COLO829 (cell line): ENCODE measurements at regions not wholly inside any gene's neighbourhood (a gene's known extent, or its start where the extent isn't known, plus 50 kb on each side); places are given as distances from the start of the nearest gene placed in this dataset.

Experiments
- DNase-seq: peaks from one replicate; pipeline ENCODE4 v3.0.0; 2012; ENCODE audit warnings: low spot score

DNA sequence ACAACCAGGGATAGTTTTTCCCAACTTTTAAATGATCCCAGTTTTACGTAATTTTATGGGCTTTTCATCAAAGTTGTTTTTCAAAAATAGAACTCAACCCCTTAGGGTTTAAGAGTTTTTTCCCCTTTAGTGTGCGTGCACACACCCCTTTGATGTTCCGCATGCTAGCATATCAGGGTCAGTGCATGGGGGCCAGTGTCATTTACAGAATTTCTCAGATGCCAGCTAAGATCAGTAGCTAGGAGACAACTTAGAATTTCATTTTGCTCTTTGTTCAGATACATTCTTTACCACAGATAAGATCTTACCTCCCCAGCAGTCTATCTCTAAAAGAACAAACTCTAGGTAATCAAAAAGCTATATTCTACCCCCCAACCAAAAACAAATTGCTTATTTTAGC, 238.5 kb upstream of the SASH1 start:
- DNase-seq: no peak

DNA sequence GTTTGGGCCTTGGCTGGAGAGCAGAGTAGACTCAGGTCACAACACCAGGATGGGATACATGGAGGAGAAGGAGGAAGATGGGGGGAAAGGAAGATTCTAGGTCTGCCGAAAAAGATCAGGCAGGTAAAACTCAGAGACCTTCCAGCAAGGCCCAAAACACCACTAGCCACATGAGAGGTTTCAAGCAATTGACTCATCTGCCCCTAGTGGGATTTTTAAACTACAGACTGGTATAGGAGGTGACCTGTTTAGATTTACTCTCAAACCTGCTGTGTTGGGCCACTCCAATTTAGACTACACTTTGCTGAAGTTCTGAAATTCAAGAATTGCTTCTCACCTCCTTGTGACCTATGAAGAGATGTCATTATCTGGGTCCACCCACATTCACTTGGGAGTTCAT, 236.9 kb upstream of the SASH1 start:
- no peak for DNase-seq

DNA sequence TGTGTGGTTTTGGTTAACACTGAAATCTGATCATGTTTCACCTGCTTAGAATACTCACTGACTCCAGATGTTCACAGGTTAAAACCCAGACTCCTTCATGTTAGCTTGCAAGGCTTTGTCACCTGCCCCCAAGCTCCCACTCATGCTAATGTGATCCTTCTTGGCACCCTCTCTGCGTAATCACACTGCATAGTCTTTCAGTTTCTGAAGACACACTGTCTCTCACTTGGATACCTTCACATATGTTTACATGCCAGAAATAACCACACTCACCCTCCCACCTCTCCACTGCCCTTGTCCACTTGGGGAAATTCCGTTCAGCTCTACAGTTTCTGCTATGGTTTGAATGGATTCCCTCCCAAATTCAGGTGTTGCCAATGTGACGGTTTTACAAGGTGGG, 234.7 kb upstream of the SASH1 start:
- DNase-seq: no peak

DNA sequence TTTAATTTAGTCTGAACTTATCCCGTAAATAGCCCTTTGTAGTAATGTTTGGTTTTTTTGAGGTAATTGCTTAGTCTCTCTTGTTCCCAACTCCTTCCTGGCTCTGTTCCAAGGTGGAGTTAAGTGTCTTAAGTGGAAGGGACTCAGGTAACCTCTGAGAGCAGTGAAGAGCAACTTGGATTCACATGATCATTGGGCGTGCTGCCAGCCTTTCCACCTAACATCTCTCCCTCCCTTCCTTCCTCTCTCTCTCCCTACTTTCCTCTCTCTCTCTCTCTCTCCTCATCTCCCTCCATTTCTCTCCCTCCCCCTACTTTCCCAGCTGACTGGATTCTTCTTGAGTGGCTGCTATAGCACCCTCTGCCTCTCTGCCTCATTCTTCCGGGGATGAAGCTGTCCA, 232.9 kb upstream of the SASH1 start:
- DNase-seq: no peak

DNA sequence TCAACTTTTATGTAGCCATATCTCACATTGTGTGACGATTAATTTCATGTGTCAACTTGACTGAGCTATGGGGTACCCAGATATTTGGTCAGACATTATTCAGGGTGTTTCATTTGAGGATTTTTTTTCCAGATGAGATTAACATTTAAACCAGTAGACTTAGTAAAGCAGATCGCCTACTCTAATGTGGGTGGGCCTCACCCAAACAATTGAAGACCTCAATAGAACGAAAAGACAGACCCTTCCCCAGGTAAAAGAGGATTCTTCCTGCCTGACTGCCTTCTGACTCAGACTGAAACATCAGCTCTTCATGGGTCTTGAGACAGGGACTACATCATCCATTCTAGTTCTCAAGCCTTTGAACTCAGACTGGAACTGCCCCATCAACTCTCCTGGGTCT, 231.7 kb upstream of the SASH1 start:
- no peak for DNase-seq

DNA sequence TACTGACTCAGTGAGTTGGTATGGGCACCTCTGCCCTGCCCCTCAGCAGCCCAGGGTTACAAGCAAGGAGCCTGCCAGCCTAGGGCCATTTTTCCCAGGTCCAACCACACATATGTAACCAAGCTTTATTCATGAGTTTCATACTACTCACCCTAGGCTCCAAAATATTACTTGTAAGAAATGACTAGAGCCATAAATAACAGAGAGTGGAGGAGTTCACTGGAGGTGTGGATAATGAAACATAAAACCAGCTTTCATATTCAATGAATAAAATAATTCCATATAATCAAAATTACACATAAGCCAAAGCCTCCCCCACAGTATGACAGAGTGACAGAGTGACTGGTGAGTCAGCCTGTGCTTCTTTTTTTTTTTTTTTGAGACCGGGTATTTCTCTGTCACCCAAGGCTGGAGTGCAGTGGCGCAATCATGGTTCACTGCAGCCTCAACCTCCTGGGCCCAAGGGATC, 229.8 kb upstream of the SASH1 start:
- no peak for DNase-seq

DNA sequence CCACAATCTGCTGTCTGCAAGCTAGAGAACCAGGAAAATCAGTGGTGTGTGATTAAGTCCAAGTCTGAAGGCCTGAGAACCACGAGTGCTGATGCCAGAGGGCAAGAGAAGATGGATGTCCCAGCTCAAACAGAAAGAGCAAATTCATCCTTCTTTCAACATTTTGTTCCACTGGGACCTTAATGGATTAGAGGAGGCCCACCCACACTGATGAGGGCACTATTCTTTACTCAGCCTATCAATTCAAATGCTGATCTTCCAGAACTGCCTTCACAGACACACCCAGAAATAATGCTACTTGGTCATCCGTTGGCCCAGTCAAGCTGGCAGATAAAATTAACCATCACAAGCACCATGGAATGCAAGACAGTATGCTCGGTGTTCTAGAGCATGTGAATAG, 226.6 kb upstream of the SASH1 start:
- no peak for DNase-seq

DNA sequence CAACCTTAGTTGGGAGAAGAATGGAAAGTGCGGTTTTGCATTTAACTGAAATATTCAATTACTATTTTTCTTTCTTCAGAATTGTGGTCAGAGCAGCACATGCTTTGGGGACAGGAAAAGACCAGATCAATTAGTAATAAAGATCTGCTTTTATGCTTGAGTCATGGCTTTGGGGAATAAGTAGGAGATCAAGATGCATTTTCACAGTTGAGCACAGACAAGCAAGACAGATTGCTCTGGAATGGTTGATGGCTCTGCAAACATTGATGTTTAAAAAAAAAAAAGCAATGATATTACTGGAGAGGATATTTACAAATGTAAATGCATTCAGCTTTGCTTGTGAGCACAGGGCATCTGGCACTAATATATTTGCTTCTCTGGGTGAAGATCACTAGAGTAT, 224.4 kb upstream of the SASH1 start:
- DNase-seq: no peak

DNA sequence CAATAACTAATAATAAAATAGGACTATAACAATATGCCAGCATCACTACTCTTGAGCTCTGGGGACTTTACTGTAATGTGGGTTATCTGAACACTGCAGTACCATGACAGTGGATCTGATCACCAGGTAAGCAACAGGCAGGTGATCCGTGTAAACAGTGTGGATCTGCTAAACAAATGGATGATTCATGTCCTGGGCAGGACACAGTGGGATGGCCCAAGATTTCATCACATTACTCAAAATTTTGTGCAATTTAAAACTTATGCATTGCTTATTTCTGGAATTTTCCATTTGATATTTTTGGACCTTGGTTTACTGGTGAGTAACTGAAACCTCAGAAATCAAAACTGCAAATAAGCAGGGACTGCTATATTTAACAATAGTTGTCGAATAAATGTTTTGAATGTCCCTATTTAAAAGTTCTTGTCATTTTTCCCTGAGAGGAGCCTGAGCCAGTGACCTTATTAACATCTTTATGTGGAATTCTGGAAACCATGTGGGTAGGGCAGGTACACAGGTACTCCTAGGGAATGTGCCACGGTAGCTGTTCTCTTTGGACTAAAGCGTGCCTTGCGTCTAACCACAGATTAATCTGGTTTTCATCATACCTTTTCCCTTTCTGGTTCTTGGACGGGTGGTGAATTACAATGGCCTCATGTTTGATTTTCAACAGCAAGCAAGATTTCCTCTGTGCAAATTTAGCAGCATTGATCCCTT, 214.5 kb upstream of the SASH1 start:
- no peak for DNase-seq

DNA sequence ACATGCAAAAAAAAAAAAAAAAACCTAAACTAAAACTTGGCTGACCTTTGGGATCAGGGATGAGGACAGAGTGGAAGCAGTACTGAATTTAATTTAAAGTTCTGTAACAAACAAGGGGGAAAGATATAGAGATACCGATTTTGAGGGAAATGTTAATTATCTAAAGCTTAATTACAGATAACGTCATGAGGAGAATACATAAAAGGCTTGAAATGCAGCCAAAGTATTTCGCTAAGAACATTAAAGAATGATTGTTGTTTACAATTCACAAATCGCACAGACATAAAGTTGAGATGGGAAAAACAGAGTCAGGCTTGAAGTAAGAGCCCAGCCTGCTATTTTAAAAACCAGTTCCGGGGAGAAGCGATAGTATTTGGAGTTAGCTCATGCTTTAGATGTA, 208.0 kb upstream of the SASH1 start:
- no peak for DNase-seq

DNA sequence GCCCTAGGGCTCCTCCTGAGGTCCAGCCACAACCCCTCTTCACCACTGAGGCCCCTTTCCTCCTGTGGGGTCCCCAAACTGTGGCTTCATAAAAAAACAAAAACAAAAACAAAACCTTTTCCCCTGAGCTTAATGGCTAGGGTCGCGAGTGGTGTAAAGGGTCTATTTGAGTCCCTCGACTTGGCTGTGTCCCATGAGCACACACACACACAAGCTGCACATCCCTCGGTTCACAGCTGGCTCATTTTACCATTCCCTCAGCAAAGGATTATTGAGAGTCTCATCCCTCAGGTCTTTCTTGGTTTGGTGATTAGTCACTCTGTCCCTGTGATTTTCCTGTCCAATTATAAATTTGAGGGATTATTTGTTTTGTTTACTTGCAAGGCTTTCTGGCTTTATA, 206.1 kb upstream of the SASH1 start:
- DNase-seq: no peak

DNA sequence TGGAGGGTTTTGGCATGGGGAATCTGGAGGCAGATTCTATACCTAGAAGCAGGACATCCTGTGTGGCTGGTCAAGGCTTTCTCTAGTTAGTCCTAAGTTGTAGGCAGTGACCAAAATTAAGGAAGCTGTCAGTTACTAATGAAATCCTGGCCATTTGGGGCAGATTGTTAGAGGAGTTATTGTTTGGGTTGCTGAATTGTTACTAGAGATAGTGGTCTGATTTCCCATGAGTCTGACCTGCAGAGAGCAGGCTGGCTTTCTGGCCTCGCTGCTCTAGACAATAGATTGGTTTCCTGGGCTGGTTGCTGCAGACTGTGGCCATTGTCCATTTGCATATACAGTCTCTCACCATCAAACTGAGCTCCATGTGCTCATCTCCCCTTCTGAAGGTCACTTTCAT, 205.0 kb upstream of the SASH1 start:
- DNase-seq: no peak

DNA sequence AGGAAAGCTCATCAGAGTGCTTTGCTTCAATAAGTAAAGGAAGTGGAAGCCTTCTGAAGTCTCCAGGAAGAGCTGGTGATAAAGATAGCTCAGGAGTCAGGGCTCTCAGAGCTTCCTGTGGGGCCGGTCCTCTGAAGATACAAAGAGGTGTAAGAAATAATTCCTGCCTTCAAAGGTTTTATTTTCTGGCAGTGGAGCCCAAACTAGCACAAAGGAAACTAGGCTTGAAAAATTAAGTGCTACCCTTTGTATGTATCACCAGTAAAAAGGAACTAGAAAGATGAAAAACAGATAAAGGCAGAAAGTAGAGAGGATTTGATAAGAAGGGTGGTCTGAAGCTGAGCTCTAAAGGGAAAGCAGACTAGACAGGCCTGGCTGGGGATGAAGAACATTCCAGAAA, 204.1 kb upstream of the SASH1 start:
- DNase-seq: no peak

DNA sequence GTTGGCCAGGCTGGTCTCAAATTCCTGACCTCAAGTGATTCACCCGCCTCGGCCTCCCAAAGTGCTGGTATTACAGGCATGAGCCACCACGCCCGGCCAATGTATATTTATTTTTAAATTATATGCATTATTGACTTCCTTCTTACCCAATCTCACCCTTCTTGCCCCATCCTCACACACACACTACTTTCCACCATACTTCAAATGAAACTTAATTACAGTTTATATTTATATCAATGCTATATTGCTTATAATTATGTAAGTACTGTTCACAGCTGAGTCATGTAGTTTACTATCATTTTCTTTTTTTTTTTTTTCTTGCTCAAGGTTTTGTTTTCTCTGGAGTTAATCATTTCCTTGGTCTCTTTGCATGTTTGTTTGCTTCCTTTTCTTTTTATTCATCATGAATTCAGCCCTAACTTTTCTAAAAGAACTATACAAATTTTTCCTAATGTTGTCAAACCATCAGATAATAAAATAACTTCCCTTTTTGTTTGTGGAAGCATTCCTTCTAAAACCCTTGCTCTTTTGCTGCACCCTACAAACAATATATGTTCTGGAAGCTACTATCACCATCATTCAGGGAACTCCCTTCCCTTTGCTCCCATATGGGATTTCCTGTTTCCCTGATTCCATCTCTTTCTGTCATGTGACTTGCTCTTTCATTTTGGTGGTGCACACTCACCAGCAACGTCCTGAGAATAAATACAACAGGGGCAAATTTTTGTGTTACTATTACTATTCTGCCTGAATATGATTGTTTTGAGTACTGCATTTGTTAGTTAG, 201.7 kb upstream of the SASH1 start:
- DNase-seq: no peak

DNA sequence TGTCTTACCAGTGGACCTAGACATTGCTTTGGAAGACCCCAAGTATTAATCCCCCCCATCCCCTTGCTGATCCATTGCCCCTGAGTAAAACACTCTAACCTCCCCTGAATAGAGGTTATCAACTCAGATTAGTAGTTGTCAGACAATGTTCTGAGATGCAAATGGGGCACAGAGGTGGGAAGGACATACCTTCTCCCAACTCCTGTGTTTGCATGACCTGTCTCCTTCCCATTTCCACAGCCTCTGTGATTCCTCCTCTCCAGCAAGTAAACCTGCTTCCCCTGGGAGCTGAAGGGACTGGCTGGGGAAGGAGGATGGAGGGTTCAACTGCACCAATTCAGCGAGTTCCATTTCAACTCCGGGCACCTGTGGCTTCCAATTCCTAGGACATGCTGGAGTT, 199.8 kb upstream of the SASH1 start:
- no peak for DNase-seq

DNA sequence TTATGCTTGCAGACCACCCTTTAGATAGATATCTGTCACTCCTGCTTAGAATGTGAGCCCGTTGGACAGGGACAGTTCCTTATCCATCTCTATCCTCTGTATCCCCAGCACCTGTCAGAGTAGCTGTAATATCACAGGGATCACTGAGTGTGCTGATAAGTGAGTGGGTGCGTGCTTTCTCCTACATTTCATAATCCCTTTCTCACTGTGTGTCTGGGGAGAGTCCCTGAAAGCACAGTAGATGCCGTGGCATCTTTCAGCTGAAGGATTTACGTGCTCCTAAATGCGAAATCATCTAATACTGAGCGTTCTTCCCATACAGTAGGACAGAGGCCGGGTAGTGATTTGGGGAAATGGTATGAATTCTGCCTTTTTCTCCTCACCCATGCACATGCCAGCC, 198.9 kb upstream of the SASH1 start:
- no peak for DNase-seq

DNA sequence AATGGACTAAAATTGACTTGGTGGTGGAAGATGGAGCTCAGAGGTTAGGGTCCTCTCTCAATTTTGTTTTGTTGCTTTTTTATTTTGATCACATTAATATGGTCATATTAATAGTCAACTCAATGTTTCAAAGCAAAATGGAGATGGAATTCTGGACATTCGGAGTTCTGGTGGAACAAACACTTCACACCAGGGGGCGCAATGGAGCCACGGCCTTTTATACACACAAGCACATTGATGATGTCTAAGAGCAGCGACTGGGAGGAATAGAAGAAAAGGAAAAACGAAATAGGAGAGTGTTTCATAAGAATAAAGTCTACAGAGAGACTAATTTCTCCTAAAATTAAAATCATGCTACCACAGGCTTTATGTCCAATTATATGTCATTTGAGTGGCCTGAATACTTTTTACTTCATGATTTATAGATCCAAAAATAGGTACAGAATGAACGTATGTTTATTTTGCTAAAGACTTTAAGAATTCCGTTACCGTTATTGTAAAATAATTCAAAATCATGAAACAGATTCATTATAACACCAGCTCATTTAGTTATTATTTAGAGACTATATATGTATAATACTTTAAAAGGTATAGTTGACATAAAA, 197.6 kb upstream of the SASH1 start:
- peak; percentile 68 for DNase-seq

DNA sequence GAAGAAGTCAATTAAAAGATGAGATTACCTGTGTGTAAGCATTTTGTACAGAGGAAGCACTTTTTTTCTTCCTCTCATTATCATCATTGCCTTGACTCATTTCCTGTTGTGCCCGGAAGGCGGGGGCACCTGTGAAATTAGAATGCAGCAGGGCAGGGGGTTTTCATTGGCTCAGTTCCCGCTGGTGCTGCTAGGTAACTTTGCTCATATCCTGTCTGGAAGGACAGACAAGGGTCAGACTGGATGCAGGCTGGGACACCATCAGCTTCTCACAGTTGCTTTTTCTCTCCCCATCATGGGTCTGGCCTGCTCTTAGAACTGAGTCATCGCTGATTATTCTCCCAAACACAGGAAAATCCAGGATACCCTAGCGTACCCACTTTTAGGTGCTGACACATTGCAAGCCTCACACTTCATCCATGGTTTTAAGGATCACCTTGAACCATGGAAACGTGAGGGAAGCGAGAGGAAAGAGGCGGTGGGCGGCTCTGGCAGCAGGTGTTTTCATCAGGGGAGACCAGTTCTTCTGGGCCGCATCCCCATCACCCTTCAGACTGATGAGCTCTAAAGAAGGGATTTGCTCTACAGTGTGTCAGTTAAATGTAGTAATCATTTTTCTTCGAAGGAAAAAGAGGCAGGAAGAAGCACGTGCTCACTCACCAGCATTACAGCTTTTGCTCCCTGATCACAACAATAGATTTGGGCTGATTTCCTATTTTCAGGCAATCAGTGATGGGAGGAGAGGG, 195.7 kb upstream of the SASH1 start:
- no peak for DNase-seq

DNA sequence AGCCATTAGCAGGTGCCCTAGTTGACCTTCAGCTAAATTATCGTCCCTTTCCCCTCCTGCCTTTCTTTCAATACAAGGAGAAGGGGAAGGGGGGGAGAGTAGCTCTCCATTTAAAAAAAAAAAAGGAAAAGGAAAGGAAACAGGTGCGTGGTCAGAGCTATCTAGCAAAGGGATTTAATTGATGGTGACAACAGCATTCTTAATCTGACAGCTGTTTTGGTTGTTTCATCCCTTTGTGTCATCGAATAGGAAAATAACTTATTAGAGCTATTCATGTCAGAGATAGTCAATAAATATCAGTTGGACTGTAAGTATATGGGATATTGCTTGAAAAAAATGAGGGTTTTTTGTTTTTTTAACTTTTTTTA, 195.2 kb upstream of the SASH1 start:
- no peak for DNase-seq

DNA sequence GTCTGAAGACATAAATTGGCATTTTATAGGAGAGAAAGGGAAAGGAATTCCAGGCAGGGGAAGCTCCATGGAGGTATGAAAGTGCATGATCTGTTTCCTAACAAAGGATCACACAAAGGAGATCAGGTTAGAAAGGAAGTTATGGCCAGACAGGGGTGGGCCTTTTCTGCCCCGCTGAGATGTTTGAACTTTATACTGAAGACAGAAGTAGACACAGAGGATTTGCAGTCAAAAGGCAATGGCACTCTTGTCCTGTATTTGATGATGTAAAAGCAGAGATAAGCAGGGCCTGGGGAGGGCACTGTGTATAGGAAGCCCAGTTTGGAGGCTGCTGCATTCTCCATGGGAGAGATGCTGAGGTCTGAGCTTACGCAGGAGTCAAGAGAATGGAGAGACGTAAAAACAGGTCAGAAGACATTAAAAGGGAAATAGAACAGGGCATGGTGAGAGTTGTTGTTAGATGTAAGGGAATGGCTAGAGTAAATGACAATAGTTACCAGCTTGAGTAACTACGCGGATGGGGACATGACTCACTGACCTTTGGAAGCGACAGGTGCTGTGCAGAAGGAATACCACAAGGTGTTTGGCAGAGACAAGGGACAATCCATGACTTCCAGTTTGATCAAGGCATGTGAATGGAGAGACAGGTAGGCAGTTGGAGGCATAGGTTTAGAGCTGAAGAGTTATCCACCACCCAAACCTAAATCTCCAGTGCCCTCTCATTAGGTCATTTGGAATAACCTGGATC, 190.6 kb upstream of the SASH1 start:
- no peak for DNase-seq

DNA sequence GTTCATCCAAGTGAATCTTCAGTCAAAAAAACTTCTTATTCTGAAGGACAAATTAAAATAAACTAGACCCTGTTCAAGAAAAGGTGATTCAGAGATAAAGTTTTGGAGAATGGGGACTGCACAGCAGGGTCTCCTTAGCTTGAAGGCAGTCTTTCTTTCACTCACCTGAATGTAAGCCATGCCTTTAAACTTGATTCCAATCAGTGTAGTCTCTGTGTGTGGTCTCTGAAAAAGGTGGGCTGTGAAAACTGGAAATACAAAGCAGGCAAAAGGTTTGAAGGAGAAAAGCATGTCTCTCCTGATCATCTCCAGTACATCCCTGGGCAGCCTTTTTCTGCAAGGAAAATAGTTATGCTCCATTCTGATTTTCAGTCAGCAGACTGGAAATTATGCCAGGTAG, 188.0 kb upstream of the SASH1 start:
- DNase-seq: no peak

DNA sequence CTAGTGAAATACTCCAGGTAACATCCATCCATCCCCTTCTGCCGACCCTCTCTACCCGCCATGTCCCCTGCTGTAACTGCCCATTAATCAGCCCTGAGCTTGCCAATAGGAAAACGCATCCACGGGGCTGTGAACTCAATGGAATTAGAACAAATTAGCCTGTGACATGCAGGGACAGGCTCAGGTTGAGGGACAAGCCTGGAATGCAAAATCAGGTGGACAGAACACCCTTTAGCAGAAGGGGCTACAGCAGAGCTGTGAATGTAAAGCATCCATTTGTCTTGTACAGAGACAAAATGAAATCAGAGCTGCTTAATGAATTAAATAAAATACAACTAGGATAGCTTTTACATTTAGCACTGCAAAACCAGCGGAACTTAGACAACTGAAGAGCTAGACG, 187.3 kb upstream of the SASH1 start:
- DNase-seq: no peak
